ENCODE measurements at regions not wholly inside any gene's neighbourhood (a gene's known extent, or its start where the extent isn't known, plus 50 kb on each side); places are given as distances from the start of the nearest gene placed in this dataset.

- no peak for DNase-seq
Measured at GRCh38 chr4:37126051-37126450, 118.5 kb upstream of the NWD2 start.

- DNase-seq, result no peak
Measured at GRCh38 chr4:37130465-37130864, 114.1 kb upstream of the NWD2 start.

GRCh38 chr4:37132351-37132974 lies 112.1 kb upstream of the NWD2 start:
- no peak for DNase-seq

- DNase-seq, result no peak
Measured at GRCh38 chr4:37132975-37133360, 111.6 kb upstream of the NWD2 start.

GRCh38 chr4:37138019-37138653 lies 106.4 kb upstream of the NWD2 start:
- no peak for DNase-seq

GRCh38 chr4:37138789-37139188 lies 105.8 kb upstream of the NWD2 start:
- DNase-seq, result no peak

- no peak for DNase-seq
Measured at GRCh38 chr4:37139987-37140386, 104.6 kb upstream of the NWD2 start.

- DNase-seq, result no peak
Measured at GRCh38 chr4:37146260-37146659, 98.3 kb upstream of the NWD2 start.

- no peak for DNase-seq
Measured at GRCh38 chr4:37157476-37158167, 86.9 kb upstream of the NWD2 start.

GRCh38 chr4:37160653-37161052 lies 83.9 kb upstream of the NWD2 start:
- DNase-seq, result no peak

GRCh38 chr4:37165844-37166243 lies 78.7 kb upstream of the NWD2 start:
- no peak for DNase-seq

- DNase-seq, result no peak
Measured at GRCh38 chr4:37169956-37170355, 74.6 kb upstream of the NWD2 start.

- DNase-seq, result no peak
Measured at GRCh38 chr4:37188100-37188499, 56.4 kb upstream of the NWD2 start.
